Kidney epithelial cell (primary cell): ENCODE measurements at regions not wholly inside any gene's neighbourhood (a gene's known extent, or its start where the extent isn't known, plus 50 kb on each side); places are given as distances from the start of the nearest gene placed in this dataset.
A peak's percentile ranks its signal among the peaks of the same experiment; 100 is the strongest.

Experiments used
- DNase-seq: peaks from one replicate; pipeline ENCODE4 v3.0.0-alpha.2; 2010; ENCODE audit warnings: low read depth
- H3K27me3 ChIP-seq: 2 replicates; pipeline ENCODE4 v1.6.0; 2011; ENCODE audit warnings: low read length; ENCODE audit not compliant: control insufficient read depth, insufficient read depth
- H3K36me3 ChIP-seq: 2 replicates; pipeline ENCODE4 v1.5.1; 2011; ENCODE audit warnings: low read length; ENCODE audit not compliant: control insufficient read depth, insufficient read depth
- H3K4me3 ChIP-seq: 2 replicates; pipeline ENCODE4 v1.5.1; 2011; ENCODE audit warnings: low read depth, mild to moderate bottlenecking, control low read depth, low read length
- CTCF ChIP-seq: IDR thresholded peaks from 2 replicates; pipeline ENCODE4 v1.5.1; 2011; ENCODE audit warnings: mild to moderate bottlenecking, moderate library complexity, low read length, control low read depth, inconsistent platforms; ENCODE audit not compliant: insufficient read depth, poor library complexity, severe bottlenecking

GRCh38 chr7:81648716-81649115 is 121.1 kb downstream of the HGF start:
- no peak for TF ChIP-seq CTCF
- no peak for DNase-seq
- Histone ChIP-seq H3K36me3 (no peaks in the 10 kb centered on the region), H3K27me3 (no peaks in the 10 kb centered on the region), H3K4me3 (no peak overlapping the region)

- no peaks in the 10 kb centered on the region for H3K27me3 ChIP-seq
- no peak overlapping the region for H3K4me3 ChIP-seq
- TF ChIP-seq CTCF = no peak
- no peak for DNase-seq
- no peaks in the 10 kb centered on the region for H3K36me3 ChIP-seq
These were observed 124.4 kb downstream of the HGF start for GRCh38 chr7:81645435-81645834.

GRCh38 chr7:81641873-81642272 is 128.0 kb downstream of the HGF start:
- Histone ChIP-seq H3K4me3 (no peak overlapping the region), H3K27me3 (no peaks in the 10 kb centered on the region), H3K36me3 (no peaks in the 10 kb centered on the region)
- no peak for DNase-seq
- no peak for TF ChIP-seq CTCF

GRCh38 chr7:81638198-81638597 is 131.6 kb downstream of the HGF start:
- no peak for DNase-seq
- no peak for TF ChIP-seq CTCF
- no peaks in the 10 kb centered on the region for H3K27me3 ChIP-seq
- H3K36me3 ChIP-seq = no peaks in the 10 kb centered on the region
- H3K4me3 ChIP-seq = no peak overlapping the region

- no peaks in the 10 kb centered on the region for H3K36me3 ChIP-seq
- DNase-seq = no peak
- no peak for TF ChIP-seq CTCF
- no peak overlapping the region for H3K4me3 ChIP-seq
- H3K27me3 ChIP-seq = no peaks in the 10 kb centered on the region
These were observed 132.3 kb downstream of the HGF start for GRCh38 chr7:81637534-81637933.

- DNase-seq = peak; percentile 44
- TF ChIP-seq CTCF = no peak
These were observed 137.4 kb downstream of the HGF start for GRCh38 chr7:81632418-81632817.

More at GRCh38 chr7:81632418-81632817, 137.4 kb downstream of the HGF start:
- H3K4me3 ChIP-seq = no peak overlapping the region
- no peaks in the 10 kb centered on the region for H3K36me3 ChIP-seq
- no peaks in the 10 kb centered on the region for H3K27me3 ChIP-seq
